K562 (cell line): ENCODE measurements at regions not wholly inside any gene's neighbourhood (a gene's known extent, or its start where the extent isn't known, plus 50 kb on each side); places are given as distances from the start of the nearest gene placed in this dataset.

Experiments used
- ATAC-seq: fragments of 200-7000 bp; cut with Tn5 transposase; 3 replicates; pipeline ENCODE4 v1.9.1; 2020; ENCODE audit warnings: moderate library complexity
- BruUV-seq: library from RNA; stranded (reverse); fragments of 400-500 nt; replicated peaks from 2 replicates; lab custom pipeline; 2021; lab: Mats Ljungman, UMichigan
- CTCF ChIA-PET: fragments of 300-600 bp; formaldehyde crosslinking; extraction: SDS; loops from one replicate; lab custom pipeline; 2021; ENCODE audit warnings: low intra/inter-chr PET ratio; lab: Yijun Ruan, JAX
- POLR2A ChIA-PET: fragments of 300-600, 350-650 bp; sonication (Branson Sonifier 250); formaldehyde crosslinking; extraction: SDS; loops from one replicate; lab custom pipeline; 2021; ENCODE audit warnings: antibody characterized with exemption, inconsistent platforms; lab: Yijun Ruan, JAX
- DNase-seq, 4 experiments: peaks; one replicate each; pipeline versions ENCODE4 v3.0.0 to v3.0.0-alpha.2; 2011 to 2018; ENCODE audit warnings: low spot score in 3 of 4, mixed read lengths in 3 of 4; ENCODE audit errors: extremely low read depth in 1 of 4
- FAIRE-seq: peaks from 2 replicates; lab custom pipeline; 2011; peaks lifted over from hg19 to GRCh38; lab: Jason Lieb, UNC
- H2AFZ ChIP-seq: 2 replicates; pipeline ENCODE4 v1.6.0; 2011; ENCODE audit warnings: low read depth, low read length, control low read depth, inconsistent platforms
- H3K27ac ChIP-seq: fragments of 200-600 bp; 3 replicates; pipeline ENCODE4 v1.8.0; 2011; ENCODE audit warnings: low read depth, mild to moderate bottlenecking, control low read depth, inconsistent platforms, low read length, moderate library complexity, mixed read lengths; ENCODE audit errors: extremely low read depth
- H3K27me3 ChIP-seq, 2 experiments: fragments of 300-600 bp in 1 of 2; 2 replicates in 1 of 2; 3 replicates in 1 of 2; pipeline versions ENCODE4 v1.6.0 to v1.8.0; 2011; ENCODE audit warnings: inconsistent platforms in 2 of 2, low read length in 2 of 2, mild to moderate bottlenecking in 1 of 2, mixed read lengths in 1 of 2, moderate library complexity in 1 of 2; ENCODE audit not compliant: control insufficient read depth in 2 of 2, insufficient read depth in 2 of 2
- H3K36me3 ChIP-seq: fragments of 300-600 bp; 3 replicates; pipeline ENCODE4 v1.8.0; 2011; ENCODE audit warnings: mild to moderate bottlenecking, low read length, inconsistent platforms; ENCODE audit not compliant: control insufficient read depth, insufficient read depth
- H3K4me1 ChIP-seq, 2 experiments: fragments of 200-600 bp in 1 of 2; replicated peaks in 1 of 2; 2 replicates in 1 of 2; 3 replicates in 1 of 2; pipeline versions ENCODE4 v1.5.1 to v1.8.0; 2011; ENCODE audit warnings: inconsistent platforms in 2 of 2, low read length in 2 of 2, mild to moderate bottlenecking in 1 of 2, mixed read lengths in 1 of 2, moderate library complexity in 1 of 2; ENCODE audit not compliant: control insufficient read depth in 2 of 2, insufficient read depth in 2 of 2
- H3K4me2 ChIP-seq: 2 replicates; pipeline ENCODE4 v1.6.1; 2011; ENCODE audit warnings: low read length, control low read depth, inconsistent platforms, mixed read lengths; ENCODE audit not compliant: insufficient read depth
- H3K4me3 ChIP-seq: fragments of 200-600 bp; sonication (generic), shearing (Covaris generic); 2 replicates; pipeline ENCODE4 v1.5.1; 2016; ENCODE audit warnings: control low read depth, inconsistent platforms
- H3K79me2 ChIP-seq: fragments of 200-600 bp; 3 replicates; pipeline ENCODE4 v1.8.0; 2011; ENCODE audit warnings: low read length, inconsistent platforms; ENCODE audit not compliant: control insufficient read depth, insufficient read depth
- H3K9ac ChIP-seq, 2 experiments: 2 replicates each; pipeline versions ENCODE4 v1.6.0 to v1.6.1; 2011; ENCODE audit warnings: low read depth in 2 of 2, low read length in 2 of 2, control low read depth in 1 of 2, inconsistent platforms in 1 of 2, mild to moderate bottlenecking in 1 of 2, mixed read lengths in 1 of 2; ENCODE audit not compliant: insufficient read depth in 1 of 2
- H3K9me1 ChIP-seq: one replicate; pipeline ENCODE4 v1.6.0; 2011; ENCODE audit warnings: inconsistent platforms, mild to moderate bottlenecking, low read length, moderate library complexity; ENCODE audit not compliant: control insufficient read depth, insufficient read depth
- H3K9me3 ChIP-seq: replicated peaks from 2 replicates; pipeline ENCODE4 v1.5.1; 2011; ENCODE audit warnings: low read depth, low read length, inconsistent platforms; ENCODE audit not compliant: control insufficient read depth, insufficient read depth
- H4K20me1 ChIP-seq: replicated peaks from 2 replicates; pipeline ENCODE4 v1.6.1; 2011; ENCODE audit warnings: low read length, inconsistent platforms, mixed read lengths; ENCODE audit not compliant: control insufficient read depth, insufficient read depth
- BCL6 ChIP-seq: fragments of 250-450 bp; sonication (Bioruptor Pico); IDR thresholded peaks from 2 replicates; pipeline ENCODE4 v1.4.0; 2020
- HCFC1 ChIP-seq: IDR thresholded peaks from 2 replicates; pipeline ENCODE4 v1.6.1; 2012; ENCODE audit warnings: low read depth, low read length, improper control_type of control experiment
- RBM25 ChIP-seq: fragments of 200-400 bp; formaldehyde crosslinking; IDR thresholded peaks from 2 replicates; pipeline ENCODE4 v1.6.1; 2018; ENCODE audit warnings: low read length, low read depth, moderate library complexity; ENCODE audit not compliant: severe bottlenecking
- SIX5 ChIP-seq, 2 experiments: IDR thresholded peaks; 2 replicates each; pipeline ENCODE4 v1.6.1; 2011; ENCODE audit warnings: low read length in 2 of 2, borderline replicate concordance in 1 of 2, low read depth in 1 of 2, mild to moderate bottlenecking in 1 of 2, moderate library complexity in 1 of 2; ENCODE audit not compliant: insufficient read depth in 1 of 2
- ZNF174 ChIP-seq: fragments of 250-450 bp; sonication (Bioruptor Pico); IDR thresholded peaks from 2 replicates; pipeline ENCODE4 v1.4.0; 2020; ENCODE audit warnings: mild to moderate bottlenecking
- ZNF23 ChIP-seq: fragments of 250-450 bp; sonication (Bioruptor Pico); IDR thresholded peaks from 2 replicates; pipeline ENCODE4 v1.4.0; 2020; ENCODE audit warnings: mild to moderate bottlenecking
- ZNF717 ChIP-seq: fragments of 250-450 bp; sonication (Bioruptor Pico); IDR thresholded peaks from 2 replicates; pipeline ENCODE4 v1.5.0; 2021
- WGBS: fragments of 100-300 bp; shearing (Covaris generic); methylation state at CpG from one replicate; pipeline ENCODE4 v1.1.6; 2016; ENCODE audit warnings: low coverage, mixed read lengths; ENCODE audit not compliant: insufficient coverage; ENCODE audit errors: missing lambda C conversion rate; 5-methylcytosine and 5-hydroxymethylcytosine counted together
- in situ Hi-C: fragments of 300-500 bp; cut with MboI; formaldehyde crosslinking; loops from 4 replicates; pipeline ENCODE4 v1.15.0; 2018; ENCODE audit warnings: inconsistent platforms, mixed read lengths
- intact Hi-C: fragments of 100-400 bp; cut with micrococcal nuclease; formaldehyde crosslinking; loops from 2 replicates; pipeline ENCODE4 v1.14.2; 2022
- TF ChIP-seq, protein P1 (sequence below): IDR thresholded peaks from 3 replicates; pipeline ENCODE4 v1.6.1; 2011; ENCODE audit warnings: borderline replicate concordance, mild to moderate bottlenecking, moderate library complexity; ENCODE audit not compliant: insufficient read length; ENCODE audit errors: extremely low read depth
- TF ChIP-seq, protein P2 (sequence below), 2 experiments: IDR thresholded peaks; 2 replicates each; pipeline ENCODE4 v1.6.1; 2011; ENCODE audit warnings: borderline replicate concordance in 1 of 2, control low read depth in 1 of 2, low read depth in 1 of 2, low read length in 1 of 2, mild to moderate bottlenecking in 1 of 2, mixed read lengths in 1 of 2, moderate library complexity in 1 of 2; ENCODE audit not compliant: insufficient read depth in 1 of 2, insufficient read length in 1 of 2, poor library complexity in 1 of 2, severe bottlenecking in 1 of 2; ENCODE audit errors: extremely low read depth in 1 of 2

DNA sequence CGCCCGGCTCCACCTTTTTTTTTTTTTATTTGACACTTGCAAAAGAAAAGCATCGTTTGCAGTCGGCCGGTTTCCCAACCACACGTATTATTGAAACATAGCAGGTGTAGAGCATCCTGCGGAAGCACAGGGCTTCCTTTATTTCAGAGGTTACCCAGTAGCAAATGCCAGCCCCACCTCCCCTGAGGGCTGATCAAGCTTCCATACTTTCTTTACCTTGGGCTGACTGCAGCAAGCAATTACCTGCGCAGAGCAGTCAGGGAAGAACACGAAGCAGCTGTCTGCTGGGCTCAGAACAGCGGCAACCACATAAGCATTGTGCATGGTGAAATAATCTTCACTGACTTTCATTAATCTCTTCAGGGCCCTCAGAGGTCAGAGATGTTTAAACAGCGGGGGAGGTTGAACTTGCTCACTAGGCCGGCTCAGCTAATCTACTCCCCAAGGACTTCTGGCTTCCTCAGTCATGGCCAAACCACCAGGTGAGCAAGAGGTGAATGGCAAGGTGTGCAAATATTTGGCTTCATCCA lies 784.7 kb upstream of the AUTS2 start (continued):
- TF ChIP-seq SIX5 (IDR thresholded peaks at IDR 0.05; ENCODE audit: borderline replicate concordance in 1 of 2, insufficient read depth in 1 of 2, low read depth in 1 of 2, low read length in 2 of 2) (no peak), BCL6 (CRISPR knock-in tag) (no peak), ZNF717 (CRISPR knock-in tag) (no peak), HCFC1 (no peak), ZNF23 (CRISPR knock-in tag) (no peak), ZNF174 (no peak)
- TF ChIP-seq, protein P1, sequence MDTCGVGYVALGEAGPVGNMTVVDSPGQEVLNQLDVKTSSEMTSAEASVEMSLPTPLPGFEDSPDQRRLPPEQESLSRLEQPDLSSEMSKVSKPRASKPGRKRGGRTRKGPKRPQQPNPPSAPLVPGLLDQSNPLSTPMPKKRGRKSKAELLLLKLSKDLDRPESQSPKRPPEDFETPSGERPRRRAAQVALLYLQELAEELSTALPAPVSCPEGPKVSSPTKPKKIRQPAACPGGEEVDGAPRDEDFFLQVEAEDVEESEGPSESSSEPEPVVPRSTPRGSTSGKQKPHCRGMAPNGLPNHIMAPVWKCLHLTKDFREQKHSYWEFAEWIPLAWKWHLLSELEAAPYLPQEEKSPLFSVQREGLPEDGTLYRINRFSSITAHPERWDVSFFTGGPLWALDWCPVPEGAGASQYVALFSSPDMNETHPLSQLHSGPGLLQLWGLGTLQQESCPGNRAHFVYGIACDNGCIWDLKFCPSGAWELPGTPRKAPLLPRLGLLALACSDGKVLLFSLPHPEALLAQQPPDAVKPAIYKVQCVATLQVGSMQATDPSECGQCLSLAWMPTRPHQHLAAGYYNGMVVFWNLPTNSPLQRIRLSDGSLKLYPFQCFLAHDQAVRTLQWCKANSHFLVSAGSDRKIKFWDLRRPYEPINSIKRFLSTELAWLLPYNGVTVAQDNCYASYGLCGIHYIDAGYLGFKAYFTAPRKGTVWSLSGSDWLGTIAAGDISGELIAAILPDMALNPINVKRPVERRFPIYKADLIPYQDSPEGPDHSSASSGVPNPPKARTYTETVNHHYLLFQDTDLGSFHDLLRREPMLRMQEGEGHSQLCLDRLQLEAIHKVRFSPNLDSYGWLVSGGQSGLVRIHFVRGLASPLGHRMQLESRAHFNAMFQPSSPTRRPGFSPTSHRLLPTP: no peak

DNA sequence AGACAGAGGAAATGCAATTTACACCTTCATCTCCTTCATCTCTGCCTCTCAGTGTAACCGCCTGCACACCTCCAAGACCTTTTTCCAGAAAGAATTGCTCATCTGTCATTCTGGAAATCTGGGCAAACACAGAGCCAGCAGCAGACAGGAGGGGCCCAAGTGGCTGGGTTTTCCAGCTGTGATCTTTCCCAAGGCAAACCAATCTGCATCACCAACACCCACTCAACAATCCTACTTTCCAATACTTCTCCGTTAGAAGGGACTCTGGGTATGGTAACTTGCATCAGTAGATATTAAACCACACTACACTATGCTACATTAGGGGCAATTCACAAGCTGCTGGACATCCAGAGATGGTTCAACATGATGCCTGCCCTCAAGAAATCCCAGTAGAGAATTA lies 781.8 kb upstream of the AUTS2 start:
- Histone ChIP-seq H4K20me1 (no peaks in the 10 kb centered on the region), H3K4me3 (no peak overlapping the region), H3K9ac (no peak overlapping the region), H3K4me1 (no peaks in the 10 kb centered on the region), H3K27me3 (peaks cover 3 to 6% of the 10 kb centered on the region in 2 experiments; a peak in 4 of 5 replicates), H3K9me1 (no peaks in the 10 kb centered on the region), H3K27ac (no peak overlapping the region), H3K4me2 (no peak overlapping the region), H2AFZ (no peak overlapping the region), H3K36me3 (no peaks in the 10 kb centered on the region), H3K9me3 (no peaks in the 10 kb centered on the region), H3K79me2 (no peaks in the 10 kb centered on the region)
- intact Hi-C loops: no loop called here
- no peak for FAIRE-seq
- 4% methylated on average over 2 of the region's 2 CpGs for WGBS
- BruUV-seq: no TSS peak
- no peak for DNase-seq
- POLR2A ChIA-PET: no interaction called here
- in situ Hi-C loops: no loop called here
- CTCF ChIA-PET: no interaction called here
- ATAC-seq: no peak
- TF ChIP-seq, protein P2, sequence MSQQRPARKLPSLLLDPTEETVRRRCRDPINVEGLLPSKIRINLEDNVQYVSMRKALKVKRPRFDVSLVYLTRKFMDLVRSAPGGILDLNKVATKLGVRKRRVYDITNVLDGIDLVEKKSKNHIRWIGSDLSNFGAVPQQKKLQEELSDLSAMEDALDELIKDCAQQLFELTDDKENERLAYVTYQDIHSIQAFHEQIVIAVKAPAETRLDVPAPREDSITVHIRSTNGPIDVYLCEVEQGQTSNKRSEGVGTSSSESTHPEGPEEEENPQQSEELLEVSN (IDR thresholded peaks at IDR 0.05; ENCODE audit: borderline replicate concordance in 1 of 2, extremely low read depth in 1 of 2, insufficient read depth in 1 of 2, insufficient read length in 1 of 2, low read depth in 1 of 2, low read length in 1 of 2, poor library complexity in 1 of 2, severe bottlenecking in 1 of 2): no peak
- TF ChIP-seq RBM25: no peak
